CD14-positive monocyte (primary cell): ENCODE measurements at regions not wholly inside any gene's neighbourhood (a gene's known extent, or its start where the extent isn't known, plus 50 kb on each side); places are given as distances from the start of the nearest gene placed in this dataset.

Experiments
- DNase-seq, 3 donors: peaks; one replicate each; pipeline ENCODE4 v3.0.0-alpha.2; 2011 to 2022
- H2AFZ ChIP-seq: 2 replicates; pipeline ENCODE4 v1.6.0; 2012; ENCODE audit warnings: mild to moderate bottlenecking, low read depth, low read length, inconsistent platforms; ENCODE audit not compliant: insufficient read depth, poor library complexity, severe bottlenecking
- H3K27ac ChIP-seq, 2 donors: 1 replicate in 1 of 2; 2 replicates in 1 of 2; pipeline ENCODE4 v1.5.1; 2012 to 2013; ENCODE audit warnings: low read length in 2 of 2, control low read depth in 1 of 2, inconsistent platforms in 1 of 2, low read depth in 1 of 2, mild to moderate bottlenecking in 1 of 2
- H3K27me3 ChIP-seq, 2 donors: one replicate each; pipeline versions ENCODE4 v1.6.0 to v1.6.1; 2011 to 2013; ENCODE audit warnings: low read length in 2 of 2; ENCODE audit not compliant: control insufficient read depth in 2 of 2, insufficient read depth in 2 of 2
- H3K36me3 ChIP-seq, 2 donors: replicated peaks in 1 of 2; 1 replicate in 1 of 2; 2 replicates in 1 of 2; pipeline versions ENCODE4 v1.5.1 to v1.6.1; 2012 to 2013; ENCODE audit warnings: low read length in 2 of 2, control low read depth in 1 of 2, inconsistent platforms in 1 of 2, mild to moderate bottlenecking in 1 of 2; ENCODE audit not compliant: insufficient read depth in 2 of 2, control insufficient read depth in 1 of 2
- H3K4me1 ChIP-seq, 2 donors: 1 replicate in 1 of 2; 2 replicates in 1 of 2; pipeline versions ENCODE4 v1.5.1 to v1.6.1; 2012 to 2013; ENCODE audit warnings: low read length in 2 of 2, control low read depth in 1 of 2, inconsistent platforms in 1 of 2, mild to moderate bottlenecking in 1 of 2, moderate library complexity in 1 of 2; ENCODE audit not compliant: insufficient read depth in 2 of 2, control insufficient read depth in 1 of 2
- H3K4me2 ChIP-seq: replicated peaks from 2 replicates; pipeline ENCODE3; 2012; ENCODE audit warnings: low read length, moderate library complexity, mild to moderate bottlenecking; ENCODE audit not compliant: poor library complexity, severe bottlenecking; ENCODE audit errors: extremely low read depth
- H3K4me3 ChIP-seq, 3 experiments: fragments of 200-600 bp in 1 of 3; sonication (generic) in 1 of 3; replicated peaks in 1 of 3; 1 replicate in 2 of 3; 2 replicates in 1 of 3; pipeline ENCODE4 v1.5.1; 2011 to 2013; ENCODE audit warnings: low read length in 3 of 3, mild to moderate bottlenecking in 3 of 3, control low read depth in 2 of 3, low read depth in 2 of 3, inconsistent platforms in 1 of 3, moderate library complexity in 1 of 3
- H3K79me2 ChIP-seq: 2 replicates; pipeline ENCODE4 v1.6.0; 2012; ENCODE audit warnings: mild to moderate bottlenecking, control low read depth, inconsistent platforms, low read length, moderate library complexity; ENCODE audit not compliant: insufficient read depth
- H3K9ac ChIP-seq: 2 replicates; pipeline ENCODE4 v1.6.0; 2017; ENCODE audit warnings: low read length, mild to moderate bottlenecking; ENCODE audit not compliant: insufficient read depth, poor library complexity, severe bottlenecking
- H3K9me3 ChIP-seq, 2 donors: replicated peaks in 1 of 2; 1 replicate in 1 of 2; 2 replicates in 1 of 2; pipeline versions ENCODE4 v1.5.1 to v1.6.1; 2012 to 2013; ENCODE audit warnings: low read length in 2 of 2, control low read depth in 1 of 2; ENCODE audit not compliant: control insufficient read depth in 1 of 2, insufficient read depth in 1 of 2
- H4K20me1 ChIP-seq: 2 replicates; pipeline ENCODE4 v1.6.0; 2012; ENCODE audit warnings: mild to moderate bottlenecking, low read length, control low read depth, moderate library complexity; ENCODE audit not compliant: insufficient read depth
- H3K27ac Mint-ChIP-seq, 7 donors: one replicate each; pipeline ENCODE4 v1.8.0; 2020; ENCODE audit warnings: mild to moderate bottlenecking in 7 of 7, mixed read lengths in 7 of 7, moderate library complexity in 6 of 7, inconsistent platforms in 2 of 7
- H3K27me3 Mint-ChIP-seq, 3 donors: one replicate each; pipeline ENCODE4 v1.8.0; 2021 to 2022; ENCODE audit warnings: low read depth in 3 of 3, mild to moderate bottlenecking in 3 of 3, mixed read lengths in 3 of 3, moderate library complexity in 3 of 3, inconsistent platforms in 1 of 3
- H3K36me3 Mint-ChIP-seq, 2 donors: one replicate each; pipeline ENCODE4 v1.8.0; 2020; ENCODE audit warnings: mixed read lengths in 2 of 2, inconsistent platforms in 1 of 2, mild to moderate bottlenecking in 1 of 2
- H3K4me1 Mint-ChIP-seq: one replicate; pipeline ENCODE4 v1.8.0; 2020; ENCODE audit warnings: mild to moderate bottlenecking, mixed read lengths
- H3K4me3 Mint-ChIP-seq, 2 donors: one replicate each; pipeline ENCODE4 v1.8.0; 2020; ENCODE audit warnings: mild to moderate bottlenecking in 2 of 2, mixed read lengths in 2 of 2, moderate library complexity in 1 of 2
- H3K9me3 Mint-ChIP-seq, 7 donors: one replicate each; pipeline ENCODE4 v1.8.0; 2020 to 2022; ENCODE audit warnings: mixed read lengths in 7 of 7, mild to moderate bottlenecking in 6 of 7, moderate library complexity in 6 of 7, inconsistent platforms in 2 of 7
- CTCF ChIP-seq: fragments of 200-600 bp; IDR thresholded peaks from one replicate; pipeline ENCODE4 v1.8.0; 2022; ENCODE audit warnings: antibody characterized with exemption, mild to moderate bottlenecking
- WGBS: methylation state at CpG from one replicate; pipeline ENCODE4 v1.1.5; 2013; ENCODE audit warnings: missing lambda C conversion rate; ENCODE audit not compliant: insufficient coverage; 5-methylcytosine and 5-hydroxymethylcytosine counted together
- intact Hi-C, 2 donors: fragments of 100-400 bp; cut with micrococcal nuclease; formaldehyde crosslinking; loops; one replicate each; pipeline versions ENCODE4 v1.15.0 to v1.15.1; 2023

DNA sequence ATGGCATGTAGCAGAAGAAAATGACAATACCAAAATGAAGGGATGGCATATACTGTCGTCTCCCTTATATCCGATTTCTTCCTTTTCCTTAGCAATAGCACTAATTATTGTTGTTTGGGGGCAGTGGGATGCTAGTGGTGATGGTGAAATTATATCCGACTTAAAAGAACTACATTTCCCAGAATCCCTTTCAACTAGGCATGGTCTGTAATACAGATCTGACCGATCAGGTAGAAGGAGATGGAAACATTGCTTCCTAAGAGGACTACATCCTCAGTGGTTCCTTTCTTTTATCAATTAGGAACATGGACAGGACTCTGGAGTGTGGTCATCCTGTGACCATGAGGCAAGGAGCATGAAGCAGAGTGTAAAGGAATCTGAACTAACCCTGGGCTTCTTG lies 532.6 kb downstream of the CBLN4 start:
- H3K4me1 Mint-ChIP-seq: no peaks in the 10 kb centered on the region
- Histone ChIP-seq H2AFZ (no peak overlapping the region), H3K9ac (no peak overlapping the region), H3K4me3 (no peak overlapping the region), H3K36me3 (no peaks in the 10 kb centered on the region), H3K27me3 (no peaks in the 10 kb centered on the region), H3K27ac (no peak overlapping the region), H3K79me2 (no peaks in the 10 kb centered on the region), H3K9me3 (no peaks in the 10 kb centered on the region), H3K4me1 (no peaks in the 10 kb centered on the region), H4K20me1 (no peaks in the 10 kb centered on the region), H3K4me2 (no peak overlapping the region)
- H3K4me3 Mint-ChIP-seq: no peak overlapping the region
- peaks cover 0 to 12% (median 0%) of the 10 kb centered on the region in 7 donors for H3K9me3 Mint-ChIP-seq
- H3K27me3 Mint-ChIP-seq: no peaks in the 10 kb centered on the region
- H3K36me3 Mint-ChIP-seq: no peaks in the 10 kb centered on the region
- DNase-seq: no peak
- no peak overlapping the region for H3K27ac Mint-ChIP-seq
- TF ChIP-seq CTCF: no peak
- no CpG with 5 or more reads among the region's 4 CpGs for WGBS
- intact Hi-C loops: no loop called here

- intact Hi-C loops: no loop called here
- WGBS: 0% methylated on average over 1 of the region's 7 CpGs
- no peak overlapping the region for H3K9ac ChIP-seq
These were observed 534.0 kb downstream of the CBLN4 start for GRCh38 chr20:55471052-55472006.

More at GRCh38 chr20:55471052-55472006, 534.0 kb downstream of the CBLN4 start:
- TF ChIP-seq CTCF: no peak
- Histone ChIP-seq H3K4me1 (no peaks in the 10 kb centered on the region), H3K27ac (no peak overlapping the region), H3K4me3 (no peak overlapping the region), H3K36me3 (no peaks in the 10 kb centered on the region), H2AFZ (no peak overlapping the region), H3K79me2 (no peaks in the 10 kb centered on the region), H3K4me2 (no peak overlapping the region), H3K9me3 (no peaks in the 10 kb centered on the region), H3K27me3 (no peaks in the 10 kb centered on the region), H4K20me1 (no peaks in the 10 kb centered on the region)
- DNase-seq: no peak
- no peaks in the 10 kb centered on the region for H3K4me1 Mint-ChIP-seq
- peaks cover 0 to 9% (median 2%) of the 10 kb centered on the region in 7 donors for H3K9me3 Mint-ChIP-seq
- no peak overlapping the region for H3K27ac Mint-ChIP-seq
- H3K27me3 Mint-ChIP-seq: no peaks in the 10 kb centered on the region
- H3K4me3 Mint-ChIP-seq: no peak overlapping the region
- no peaks in the 10 kb centered on the region for H3K36me3 Mint-ChIP-seq
